ENCODE measurements at regions not wholly inside any gene's neighbourhood (a gene's known extent, or its start where the extent isn't known, plus 50 kb on each side); places are given as distances from the start of the nearest gene placed in this dataset.

- TF ChIP-seq, protein P1, sequence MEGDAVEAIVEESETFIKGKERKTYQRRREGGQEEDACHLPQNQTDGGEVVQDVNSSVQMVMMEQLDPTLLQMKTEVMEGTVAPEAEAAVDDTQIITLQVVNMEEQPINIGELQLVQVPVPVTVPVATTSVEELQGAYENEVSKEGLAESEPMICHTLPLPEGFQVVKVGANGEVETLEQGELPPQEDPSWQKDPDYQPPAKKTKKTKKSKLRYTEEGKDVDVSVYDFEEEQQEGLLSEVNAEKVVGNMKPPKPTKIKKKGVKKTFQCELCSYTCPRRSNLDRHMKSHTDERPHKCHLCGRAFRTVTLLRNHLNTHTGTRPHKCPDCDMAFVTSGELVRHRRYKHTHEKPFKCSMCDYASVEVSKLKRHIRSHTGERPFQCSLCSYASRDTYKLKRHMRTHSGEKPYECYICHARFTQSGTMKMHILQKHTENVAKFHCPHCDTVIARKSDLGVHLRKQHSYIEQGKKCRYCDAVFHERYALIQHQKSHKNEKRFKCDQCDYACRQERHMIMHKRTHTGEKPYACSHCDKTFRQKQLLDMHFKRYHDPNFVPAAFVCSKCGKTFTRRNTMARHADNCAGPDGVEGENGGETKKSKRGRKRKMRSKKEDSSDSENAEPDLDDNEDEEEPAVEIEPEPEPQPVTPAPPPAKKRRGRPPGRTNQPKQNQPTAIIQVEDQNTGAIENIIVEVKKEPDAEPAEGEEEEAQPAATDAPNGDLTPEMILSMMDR (IDR thresholded peaks at IDR 0.05; ENCODE audit: low read depth, low read length): no peak
- TF ChIP-seq POLR2A (IDR thresholded peaks at IDR 0.05; ENCODE audit: extremely low read depth, insufficient read length) (no peak), MYC (IDR thresholded peaks at IDR 0.05; ENCODE audit: low read depth, low read length) (no peak)
Measured at GRCh38 chr22:48404801-48405447, 1422.7 kb downstream of the BRD1 start.

All from NB4 (cell line).